DND-41 (cell line): ENCODE measurements at regions not wholly inside any gene's neighbourhood (a gene's known extent, or its start where the extent isn't known, plus 50 kb on each side); places are given as distances from the start of the nearest gene placed in this dataset.

ENCODE experiments used
- EZH2 ChIP-seq: IDR thresholded peaks from 3 replicates; pipeline ENCODE4 v1.6.1; 2012; ENCODE audit warnings: borderline replicate concordance, low read depth, mild to moderate bottlenecking, moderate library complexity, low read length, inconsistent platforms; ENCODE audit not compliant: severe bottlenecking
- TF ChIP-seq, protein P1 (sequence below): IDR thresholded peaks from 2 replicates; pipeline ENCODE4 v1.5.1; 2012; ENCODE audit warnings: borderline replicate concordance, low read length, moderate library complexity, mild to moderate bottlenecking; ENCODE audit not compliant: poor library complexity, severe bottlenecking; ENCODE audit errors: extremely low read depth

DNA sequence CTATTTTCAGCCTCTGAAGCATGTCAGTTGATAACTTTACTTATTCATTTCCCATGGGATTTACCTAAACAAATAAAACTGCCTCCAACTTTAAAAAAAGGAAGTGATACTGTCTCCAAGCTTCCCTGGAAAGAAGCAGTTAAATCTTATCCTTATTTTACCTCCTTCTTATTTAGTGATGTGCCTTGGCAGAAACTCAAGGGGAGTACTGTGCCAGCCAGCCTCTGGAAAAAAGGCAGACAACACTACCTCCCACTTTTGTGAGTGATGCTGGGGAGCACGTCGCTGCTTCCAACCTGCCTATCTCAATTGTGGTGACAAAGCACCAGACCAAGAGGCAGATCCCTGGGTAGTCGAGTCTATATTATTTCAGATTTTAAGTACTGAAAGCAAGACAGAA is 765.6 kb downstream of the DIAPH3 start:
- TF ChIP-seq, protein P1, sequence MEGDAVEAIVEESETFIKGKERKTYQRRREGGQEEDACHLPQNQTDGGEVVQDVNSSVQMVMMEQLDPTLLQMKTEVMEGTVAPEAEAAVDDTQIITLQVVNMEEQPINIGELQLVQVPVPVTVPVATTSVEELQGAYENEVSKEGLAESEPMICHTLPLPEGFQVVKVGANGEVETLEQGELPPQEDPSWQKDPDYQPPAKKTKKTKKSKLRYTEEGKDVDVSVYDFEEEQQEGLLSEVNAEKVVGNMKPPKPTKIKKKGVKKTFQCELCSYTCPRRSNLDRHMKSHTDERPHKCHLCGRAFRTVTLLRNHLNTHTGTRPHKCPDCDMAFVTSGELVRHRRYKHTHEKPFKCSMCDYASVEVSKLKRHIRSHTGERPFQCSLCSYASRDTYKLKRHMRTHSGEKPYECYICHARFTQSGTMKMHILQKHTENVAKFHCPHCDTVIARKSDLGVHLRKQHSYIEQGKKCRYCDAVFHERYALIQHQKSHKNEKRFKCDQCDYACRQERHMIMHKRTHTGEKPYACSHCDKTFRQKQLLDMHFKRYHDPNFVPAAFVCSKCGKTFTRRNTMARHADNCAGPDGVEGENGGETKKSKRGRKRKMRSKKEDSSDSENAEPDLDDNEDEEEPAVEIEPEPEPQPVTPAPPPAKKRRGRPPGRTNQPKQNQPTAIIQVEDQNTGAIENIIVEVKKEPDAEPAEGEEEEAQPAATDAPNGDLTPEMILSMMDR, result no peak
- TF ChIP-seq EZH2, result no peak
